KMS-11 (cell line): ENCODE measurements at regions not wholly inside any gene's neighbourhood (a gene's known extent, or its start where the extent isn't known, plus 50 kb on each side); places are given as distances from the start of the nearest gene placed in this dataset.

Experiments
- H2AFZ ChIP-seq: fragments of 200-600 bp; sonication (generic); 2 replicates; pipeline ENCODE4 v1.6.1; 2016; ENCODE audit warnings: antibody characterized with exemption, mixed run types, low read depth
- H3K27ac ChIP-seq: fragments of 200-600 bp; sonication (generic); 2 replicates; pipeline ENCODE4 v1.6.1; 2016; ENCODE audit warnings: mild to moderate bottlenecking, mixed run types
- H3K27me3 ChIP-seq: fragments of 200-600 bp; sonication (generic); 2 replicates; pipeline ENCODE4 v1.6.1; 2017; ENCODE audit warnings: mild to moderate bottlenecking, low read depth, mixed run types, moderate library complexity; ENCODE audit not compliant: insufficient read depth
- H3K36me3 ChIP-seq: fragments of 200-600 bp; sonication (generic); 2 replicates; pipeline ENCODE4 v1.6.1; 2017; ENCODE audit warnings: mild to moderate bottlenecking, mixed run types; ENCODE audit not compliant: insufficient read depth
- H3K4me1 ChIP-seq: fragments of 200-600 bp; sonication (generic); 2 replicates; pipeline ENCODE4 v1.6.1; 2016; ENCODE audit warnings: mild to moderate bottlenecking, low read depth, mixed run types; ENCODE audit not compliant: poor library complexity, severe bottlenecking
- H3K4me2 ChIP-seq: fragments of 200-600 bp; sonication (generic); 2 replicates; pipeline ENCODE4 v1.7.0; 2016; ENCODE audit warnings: mild to moderate bottlenecking, mixed run types
- H3K4me3 ChIP-seq: fragments of 200-600 bp; sonication (generic); IDR thresholded peaks from 2 replicates; pipeline ENCODE4 v1.6.1; 2017; ENCODE audit warnings: low read depth, low read length, mixed read lengths; ENCODE audit not compliant: insufficient read depth
- H3K79me2 ChIP-seq: fragments of 200-600 bp; sonication (generic); 2 replicates; pipeline ENCODE4 v1.6.1; 2016; ENCODE audit warnings: low read depth, mixed run types; ENCODE audit not compliant: insufficient read depth
- H3K9ac ChIP-seq: fragments of 200-600 bp; sonication (generic); 2 replicates; pipeline ENCODE4 v1.6.1; 2016; ENCODE audit warnings: mild to moderate bottlenecking, mixed run types
- H4K20me1 ChIP-seq: fragments of 200-600 bp; sonication (generic); 2 replicates; pipeline ENCODE4 v1.6.1; 2016; ENCODE audit warnings: mild to moderate bottlenecking, mixed run types; ENCODE audit not compliant: insufficient read depth
- CTCF ChIP-seq: fragments of 200-600 bp; sonication (generic); conservative IDR thresholded peaks from 2 replicates; pipeline ENCODE4 v1.6.1; 2017; ENCODE audit warnings: low read depth, mild to moderate bottlenecking, antibody characterized with exemption, low read length, moderate library complexity, mixed read lengths

GRCh38 chr4:27506401-27506800 lies 645.8 kb downstream of the STIM2 start:
- H4K20me1 ChIP-seq: no peaks in the 10 kb centered on the region
- H3K9ac ChIP-seq: peak overlapping the region; percentile 47; the same call in 1 of the 2 replicates
- no peak for TF ChIP-seq CTCF
- no peaks in the 10 kb centered on the region for H3K27me3 ChIP-seq
- H3K4me3 ChIP-seq: no peak overlapping the region
- H3K4me2 ChIP-seq: peak overlapping the region; percentile 36; the same call in 1 of the 2 replicates
- H2AFZ ChIP-seq: no peak overlapping the region
- peaks cover 31% of the 10 kb centered on the region for H3K4me1 ChIP-seq
- H3K79me2 ChIP-seq: no peaks in the 10 kb centered on the region
- H3K27ac ChIP-seq: peak overlapping the region; percentile 85
- no peaks in the 10 kb centered on the region for H3K36me3 ChIP-seq

- Histone ChIP-seq H3K27me3 (no peaks in the 10 kb centered on the region), H3K4me3 (no peak overlapping the region), H2AFZ (no peak overlapping the region), H3K27ac (no peak overlapping the region), H3K9ac (no peak overlapping the region), H3K36me3 (no peaks in the 10 kb centered on the region), H3K4me2 (no peak overlapping the region), H3K79me2 (no peaks in the 10 kb centered on the region), H3K4me1 (peaks cover 3% of the 10 kb centered on the region), H4K20me1 (no peaks in the 10 kb centered on the region)
- no peak for TF ChIP-seq CTCF
These were observed 654.1 kb downstream of the STIM2 start for GRCh38 chr4:27514711-27515110.

- H3K79me2 ChIP-seq: no peaks in the 10 kb centered on the region
These were observed 654.5 kb downstream of the STIM2 start for GRCh38 chr4:27515140-27515539.

GRCh38 chr4:27518876-27519275 lies 658.2 kb downstream of the STIM2 start:
- H3K36me3 ChIP-seq: no peaks in the 10 kb centered on the region
- no peak overlapping the region for H2AFZ ChIP-seq
- H3K4me3 ChIP-seq: no peak overlapping the region
- no peak for TF ChIP-seq CTCF
- H3K27me3 ChIP-seq: no peaks in the 10 kb centered on the region
- H4K20me1 ChIP-seq: no peaks in the 10 kb centered on the region
- no peaks in the 10 kb centered on the region for H3K79me2 ChIP-seq
- no peaks in the 10 kb centered on the region for H3K4me1 ChIP-seq
- no peak overlapping the region for H3K9ac ChIP-seq
- H3K4me2 ChIP-seq: no peak overlapping the region
- H3K27ac ChIP-seq: no peak overlapping the region

More at GRCh38 chr4:27515140-27515539, 654.5 kb downstream of the STIM2 start:
- TF ChIP-seq CTCF: no peak
- H3K9ac ChIP-seq: no peak overlapping the region
- no peaks in the 10 kb centered on the region for H3K27me3 ChIP-seq
- H2AFZ ChIP-seq: no peak overlapping the region
- no peaks in the 10 kb centered on the region for H3K36me3 ChIP-seq
- no peak overlapping the region for H3K4me2 ChIP-seq
- no peaks in the 10 kb centered on the region for H3K4me1 ChIP-seq
- H4K20me1 ChIP-seq: no peaks in the 10 kb centered on the region
- H3K4me3 ChIP-seq: no peak overlapping the region
- no peak overlapping the region for H3K27ac ChIP-seq

GRCh38 chr4:27524224-27524623 lies 663.6 kb downstream of the STIM2 start:
- Histone ChIP-seq H3K27me3 (no peaks in the 10 kb centered on the region), H3K27ac (no peak overlapping the region), H3K4me1 (no peaks in the 10 kb centered on the region), H3K36me3 (no peaks in the 10 kb centered on the region), H3K79me2 (no peaks in the 10 kb centered on the region), H2AFZ (no peak overlapping the region), H3K9ac (no peak overlapping the region), H4K20me1 (no peaks in the 10 kb centered on the region), H3K4me2 (no peak overlapping the region), H3K4me3 (no peak overlapping the region)
- no peak for TF ChIP-seq CTCF
